ENCODE measurements at regions not wholly inside any gene's neighbourhood (a gene's known extent, or its start where the extent isn't known, plus 50 kb on each side); places are given as distances from the start of the nearest gene placed in this dataset.

DNA sequence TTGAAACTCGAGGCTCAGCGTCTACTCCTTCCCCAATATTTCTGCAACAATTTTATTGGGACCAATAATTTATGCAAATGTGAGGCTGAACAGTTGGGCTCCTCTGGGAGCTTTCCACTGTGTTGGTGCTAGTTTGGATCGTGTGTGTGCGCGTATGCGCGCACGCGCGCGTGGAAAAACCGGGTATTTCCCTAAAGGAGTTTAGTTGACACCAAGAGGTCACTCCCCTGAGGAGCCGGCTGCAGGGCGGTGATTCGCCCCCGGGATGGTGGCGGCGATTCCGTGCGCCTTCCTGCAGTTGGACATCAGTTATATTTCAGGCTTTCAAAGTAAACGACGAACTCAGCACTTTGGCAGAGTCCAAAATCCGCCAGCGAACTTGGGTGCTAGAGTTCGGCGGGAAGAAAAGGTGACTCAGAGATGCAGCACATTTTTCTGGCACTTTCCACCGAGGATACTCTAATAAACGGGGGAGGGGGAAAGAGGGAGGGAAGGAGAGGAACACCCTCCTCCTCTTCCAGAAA is 186.5 kb upstream of the FANCL start:
- no peak for TF ChIP-seq TCF7L2 (IDR thresholded peaks at IDR 0.05; ENCODE audit: low read depth, low read length)
- TF ChIP-seq, protein P1, sequence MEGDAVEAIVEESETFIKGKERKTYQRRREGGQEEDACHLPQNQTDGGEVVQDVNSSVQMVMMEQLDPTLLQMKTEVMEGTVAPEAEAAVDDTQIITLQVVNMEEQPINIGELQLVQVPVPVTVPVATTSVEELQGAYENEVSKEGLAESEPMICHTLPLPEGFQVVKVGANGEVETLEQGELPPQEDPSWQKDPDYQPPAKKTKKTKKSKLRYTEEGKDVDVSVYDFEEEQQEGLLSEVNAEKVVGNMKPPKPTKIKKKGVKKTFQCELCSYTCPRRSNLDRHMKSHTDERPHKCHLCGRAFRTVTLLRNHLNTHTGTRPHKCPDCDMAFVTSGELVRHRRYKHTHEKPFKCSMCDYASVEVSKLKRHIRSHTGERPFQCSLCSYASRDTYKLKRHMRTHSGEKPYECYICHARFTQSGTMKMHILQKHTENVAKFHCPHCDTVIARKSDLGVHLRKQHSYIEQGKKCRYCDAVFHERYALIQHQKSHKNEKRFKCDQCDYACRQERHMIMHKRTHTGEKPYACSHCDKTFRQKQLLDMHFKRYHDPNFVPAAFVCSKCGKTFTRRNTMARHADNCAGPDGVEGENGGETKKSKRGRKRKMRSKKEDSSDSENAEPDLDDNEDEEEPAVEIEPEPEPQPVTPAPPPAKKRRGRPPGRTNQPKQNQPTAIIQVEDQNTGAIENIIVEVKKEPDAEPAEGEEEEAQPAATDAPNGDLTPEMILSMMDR (IDR thresholded peaks at IDR 0.05), result no peak
- no peak for TF ChIP-seq POLR2AphosphoS5 (IDR thresholded peaks at IDR 0.05; ENCODE audit: low read depth, low read length)
- no peak for TF ChIP-seq SIN3A (IDR thresholded peaks at IDR 0.05; ENCODE audit: borderline replicate concordance, insufficient read depth, low read depth, low read length)
